ENCODE measurements at regions not wholly inside any gene's neighbourhood (a gene's known extent, or its start where the extent isn't known, plus 50 kb on each side); places are given as distances from the start of the nearest gene placed in this dataset.

DNA sequence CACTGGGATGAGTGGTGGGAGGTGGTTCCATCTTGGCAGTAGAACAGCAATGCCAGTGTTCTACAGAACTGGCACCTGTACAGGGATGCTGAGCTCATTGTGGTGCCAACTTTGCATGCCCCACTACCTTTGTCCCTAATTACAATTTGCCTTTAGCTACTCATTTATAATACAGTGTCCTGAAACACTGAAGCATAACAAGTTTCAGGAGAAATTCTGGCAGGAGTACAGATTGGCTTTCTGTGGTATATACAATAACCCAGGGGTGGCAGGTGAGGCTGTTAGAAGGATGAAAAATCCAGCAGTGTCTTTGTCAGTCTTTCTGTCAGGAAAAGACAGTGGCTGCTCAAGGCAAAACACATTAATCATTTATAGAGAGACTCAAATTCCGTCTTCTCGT is 240.3 kb downstream of the FAM76B start:
- TF ChIP-seq, protein P1, sequence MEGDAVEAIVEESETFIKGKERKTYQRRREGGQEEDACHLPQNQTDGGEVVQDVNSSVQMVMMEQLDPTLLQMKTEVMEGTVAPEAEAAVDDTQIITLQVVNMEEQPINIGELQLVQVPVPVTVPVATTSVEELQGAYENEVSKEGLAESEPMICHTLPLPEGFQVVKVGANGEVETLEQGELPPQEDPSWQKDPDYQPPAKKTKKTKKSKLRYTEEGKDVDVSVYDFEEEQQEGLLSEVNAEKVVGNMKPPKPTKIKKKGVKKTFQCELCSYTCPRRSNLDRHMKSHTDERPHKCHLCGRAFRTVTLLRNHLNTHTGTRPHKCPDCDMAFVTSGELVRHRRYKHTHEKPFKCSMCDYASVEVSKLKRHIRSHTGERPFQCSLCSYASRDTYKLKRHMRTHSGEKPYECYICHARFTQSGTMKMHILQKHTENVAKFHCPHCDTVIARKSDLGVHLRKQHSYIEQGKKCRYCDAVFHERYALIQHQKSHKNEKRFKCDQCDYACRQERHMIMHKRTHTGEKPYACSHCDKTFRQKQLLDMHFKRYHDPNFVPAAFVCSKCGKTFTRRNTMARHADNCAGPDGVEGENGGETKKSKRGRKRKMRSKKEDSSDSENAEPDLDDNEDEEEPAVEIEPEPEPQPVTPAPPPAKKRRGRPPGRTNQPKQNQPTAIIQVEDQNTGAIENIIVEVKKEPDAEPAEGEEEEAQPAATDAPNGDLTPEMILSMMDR (IDR thresholded peaks at IDR 0.05) = no peak
- no peak for TF ChIP-seq POLR2A (IDR thresholded peaks at IDR 0.05)

All from right lobe of liver (tissue), 4 donors.